ENCODE measurements at regions not wholly inside any gene's neighbourhood (a gene's known extent, or its start where the extent isn't known, plus 50 kb on each side); places are given as distances from the start of the nearest gene placed in this dataset.

DNA sequence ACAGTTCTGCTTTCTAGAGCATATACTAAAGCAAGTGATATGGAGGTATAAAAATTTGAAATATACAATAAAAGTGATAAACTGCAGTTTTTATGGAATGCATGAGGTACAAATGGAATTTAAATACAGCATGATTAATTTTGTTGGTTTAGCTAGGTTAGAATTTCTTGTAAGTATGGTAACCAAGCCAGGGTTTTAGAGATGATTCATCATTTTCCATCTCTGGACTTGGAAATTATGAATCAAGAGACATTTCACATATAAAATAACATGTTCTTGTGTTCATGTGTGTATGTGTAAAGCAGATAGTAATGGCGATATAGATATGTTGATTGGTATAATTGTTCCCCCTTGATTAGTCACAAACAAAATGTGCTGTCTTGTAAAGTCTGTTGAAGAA lies 1219.8 kb downstream of the CDH8 start (continued):
- TF ChIP-seq, protein P1, sequence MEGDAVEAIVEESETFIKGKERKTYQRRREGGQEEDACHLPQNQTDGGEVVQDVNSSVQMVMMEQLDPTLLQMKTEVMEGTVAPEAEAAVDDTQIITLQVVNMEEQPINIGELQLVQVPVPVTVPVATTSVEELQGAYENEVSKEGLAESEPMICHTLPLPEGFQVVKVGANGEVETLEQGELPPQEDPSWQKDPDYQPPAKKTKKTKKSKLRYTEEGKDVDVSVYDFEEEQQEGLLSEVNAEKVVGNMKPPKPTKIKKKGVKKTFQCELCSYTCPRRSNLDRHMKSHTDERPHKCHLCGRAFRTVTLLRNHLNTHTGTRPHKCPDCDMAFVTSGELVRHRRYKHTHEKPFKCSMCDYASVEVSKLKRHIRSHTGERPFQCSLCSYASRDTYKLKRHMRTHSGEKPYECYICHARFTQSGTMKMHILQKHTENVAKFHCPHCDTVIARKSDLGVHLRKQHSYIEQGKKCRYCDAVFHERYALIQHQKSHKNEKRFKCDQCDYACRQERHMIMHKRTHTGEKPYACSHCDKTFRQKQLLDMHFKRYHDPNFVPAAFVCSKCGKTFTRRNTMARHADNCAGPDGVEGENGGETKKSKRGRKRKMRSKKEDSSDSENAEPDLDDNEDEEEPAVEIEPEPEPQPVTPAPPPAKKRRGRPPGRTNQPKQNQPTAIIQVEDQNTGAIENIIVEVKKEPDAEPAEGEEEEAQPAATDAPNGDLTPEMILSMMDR (conservative IDR thresholded peaks at IDR 0.05; ENCODE audit: low read depth in 2 of 2) = no peak
- no peak for TF ChIP-seq STAT1 (IDR thresholded peaks at IDR 0.05; ENCODE audit: unreplicated experiment)
- no peak for TF ChIP-seq CREB1 (CRISPR knock-in tag; IDR thresholded peaks at IDR 0.05; ENCODE audit: low read depth)
- TF ChIP-seq, protein P2, sequence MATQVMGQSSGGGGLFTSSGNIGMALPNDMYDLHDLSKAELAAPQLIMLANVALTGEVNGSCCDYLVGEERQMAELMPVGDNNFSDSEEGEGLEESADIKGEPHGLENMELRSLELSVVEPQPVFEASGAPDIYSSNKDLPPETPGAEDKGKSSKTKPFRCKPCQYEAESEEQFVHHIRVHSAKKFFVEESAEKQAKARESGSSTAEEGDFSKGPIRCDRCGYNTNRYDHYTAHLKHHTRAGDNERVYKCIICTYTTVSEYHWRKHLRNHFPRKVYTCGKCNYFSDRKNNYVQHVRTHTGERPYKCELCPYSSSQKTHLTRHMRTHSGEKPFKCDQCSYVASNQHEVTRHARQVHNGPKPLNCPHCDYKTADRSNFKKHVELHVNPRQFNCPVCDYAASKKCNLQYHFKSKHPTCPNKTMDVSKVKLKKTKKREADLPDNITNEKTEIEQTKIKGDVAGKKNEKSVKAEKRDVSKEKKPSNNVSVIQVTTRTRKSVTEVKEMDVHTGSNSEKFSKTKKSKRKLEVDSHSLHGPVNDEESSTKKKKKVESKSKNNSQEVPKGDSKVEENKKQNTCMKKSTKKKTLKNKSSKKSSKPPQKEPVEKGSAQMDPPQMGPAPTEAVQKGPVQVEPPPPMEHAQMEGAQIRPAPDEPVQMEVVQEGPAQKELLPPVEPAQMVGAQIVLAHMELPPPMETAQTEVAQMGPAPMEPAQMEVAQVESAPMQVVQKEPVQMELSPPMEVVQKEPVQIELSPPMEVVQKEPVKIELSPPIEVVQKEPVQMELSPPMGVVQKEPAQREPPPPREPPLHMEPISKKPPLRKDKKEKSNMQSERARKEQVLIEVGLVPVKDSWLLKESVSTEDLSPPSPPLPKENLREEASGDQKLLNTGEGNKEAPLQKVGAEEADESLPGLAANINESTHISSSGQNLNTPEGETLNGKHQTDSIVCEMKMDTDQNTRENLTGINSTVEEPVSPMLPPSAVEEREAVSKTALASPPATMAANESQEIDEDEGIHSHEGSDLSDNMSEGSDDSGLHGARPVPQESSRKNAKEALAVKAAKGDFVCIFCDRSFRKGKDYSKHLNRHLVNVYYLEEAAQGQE (IDR thresholded peaks at IDR 0.05; ENCODE audit: unreplicated experiment) = no peak
- TF ChIP-seq POLR2AphosphoS5 (IDR thresholded peaks at IDR 0.05; ENCODE audit: low read depth) = no peak
- TF ChIP-seq ZNF114 (CRISPR knock-in tag; IDR thresholded peaks at IDR 0.05) = no peak
- TF ChIP-seq, protein P3, sequence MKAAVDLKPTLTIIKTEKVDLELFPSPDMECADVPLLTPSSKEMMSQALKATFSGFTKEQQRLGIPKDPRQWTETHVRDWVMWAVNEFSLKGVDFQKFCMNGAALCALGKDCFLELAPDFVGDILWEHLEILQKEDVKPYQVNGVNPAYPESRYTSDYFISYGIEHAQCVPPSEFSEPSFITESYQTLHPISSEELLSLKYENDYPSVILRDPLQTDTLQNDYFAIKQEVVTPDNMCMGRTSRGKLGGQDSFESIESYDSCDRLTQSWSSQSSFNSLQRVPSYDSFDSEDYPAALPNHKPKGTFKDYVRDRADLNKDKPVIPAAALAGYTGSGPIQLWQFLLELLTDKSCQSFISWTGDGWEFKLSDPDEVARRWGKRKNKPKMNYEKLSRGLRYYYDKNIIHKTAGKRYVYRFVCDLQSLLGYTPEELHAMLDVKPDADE (IDR thresholded peaks at IDR 0.05) = no peak
- TF ChIP-seq ZNF331 (CRISPR knock-in tag; IDR thresholded peaks at IDR 0.05; ENCODE audit: low read depth) = no peak

DNA sequence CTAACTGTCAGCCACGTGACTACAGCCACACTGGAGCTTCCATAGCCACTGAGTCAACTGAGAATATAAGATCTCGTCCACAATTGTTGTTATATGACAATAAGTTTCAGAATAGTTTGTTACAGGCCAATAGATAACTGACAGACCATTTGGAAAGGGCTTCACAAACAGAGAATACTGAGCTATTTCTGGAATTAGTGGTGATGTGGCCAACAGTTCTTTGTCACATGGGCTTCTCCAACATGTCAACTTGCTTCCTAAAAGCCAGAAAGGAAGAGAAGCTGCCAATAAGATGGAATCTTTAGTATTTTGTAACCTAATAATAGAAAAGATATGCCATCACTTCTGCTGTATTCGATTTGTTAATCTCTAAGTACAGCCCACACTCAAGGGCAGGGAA lies 1220.4 kb downstream of the CDH8 start:
- DNase-seq (ENCODE audit: low spot score) (no peak), ATAC-seq (no peak)
- no peaks in the 10 kb centered on the region for H3K27me3 ChIP-seq (ENCODE audit: insufficient read depth)
- no peaks in the 10 kb centered on the region for H3F3A ChIP-seq (replicated peaks; ENCODE audit: low read depth)
- no peaks in the 10 kb centered on the region for H3K36me3 ChIP-seq (ENCODE audit: insufficient read depth)
- no peak overlapping the region for H3K27ac Mint-ChIP-seq
- no peaks in the 10 kb centered on the region; the same call in 1 of the 2 replicates for H3K9me2 ChIP-seq (ENCODE audit: insufficient read depth)
- H3K36me3 Mint-ChIP-seq (ENCODE audit: low read depth) = no peaks in the 10 kb centered on the region
- no peaks in the 10 kb centered on the region for H3K4me1 Mint-ChIP-seq
- no peaks in the 10 kb centered on the region for H4K20me1 ChIP-seq (replicated peaks; ENCODE audit: insufficient read depth)
- no peaks in the 10 kb centered on the region for H3K4me1 ChIP-seq (ENCODE audit: insufficient read depth)
- H3K4me3 Mint-ChIP-seq = no peak overlapping the region
- TF ChIP-seq, protein P1 (conservative IDR thresholded peaks at IDR 0.05; ENCODE audit: low read depth in 2 of 2) = no peak
- TF ChIP-seq ZNF331 (CRISPR knock-in tag; IDR thresholded peaks at IDR 0.05; ENCODE audit: low read depth) (no peak), NANOG (IDR thresholded peaks at IDR 0.05; ENCODE audit: borderline replicate concordance) (no peak), ZNF114 (CRISPR knock-in tag; IDR thresholded peaks at IDR 0.05) (no peak)
- no peak overlapping the region for H3K27ac ChIP-seq (ENCODE audit: low read depth)
- H2AFZ ChIP-seq = no peak overlapping the region
- H3K9me3 Mint-ChIP-seq = no peaks in the 10 kb centered on the region
- no peaks in the 10 kb centered on the region for H3K27me3 Mint-ChIP-seq (ENCODE audit: insufficient read depth, low read depth, poor library complexity)
- no peak overlapping the region for H3K4me3 ChIP-seq
- no peaks in the 10 kb centered on the region for H3K79me2 ChIP-seq (replicated peaks; ENCODE audit: insufficient read depth)
- H3K4me2 ChIP-seq = no peak overlapping the region
